H9 (cell line): ENCODE measurements at regions not wholly inside any gene's neighbourhood (a gene's known extent, or its start where the extent isn't known, plus 50 kb on each side); places are given as distances from the start of the nearest gene placed in this dataset.

ENCODE experiments used
- DNase-seq: peaks from one replicate; pipeline ENCODE4 v3.0.0-alpha.2; 2017
- H2AFZ ChIP-seq: one replicate; pipeline ENCODE4 v1.6.1; 2013; ENCODE audit warnings: mild to moderate bottlenecking, low read length, control low read depth, moderate library complexity
- H2AK5ac ChIP-seq: 2 replicates; pipeline ENCODE4 v1.6.1; 2013; ENCODE audit warnings: low read length, control low read depth, mixed read lengths; ENCODE audit not compliant: insufficient read length
- H2BK120ac ChIP-seq: one replicate; pipeline ENCODE4 v1.6.1; 2013; ENCODE audit warnings: low read depth, mild to moderate bottlenecking, low read length, control low read depth, inconsistent platforms; ENCODE audit not compliant: poor library complexity, severe bottlenecking
- H2BK12ac ChIP-seq: 2 replicates; pipeline ENCODE4 v1.6.1; 2013; ENCODE audit warnings: low read length, control low read depth, mixed read lengths, low read depth; ENCODE audit not compliant: insufficient read length
- H2BK15ac ChIP-seq: 2 replicates; pipeline ENCODE4 v1.6.1; 2013; ENCODE audit warnings: low read depth, low read length, control low read depth
- H2BK20ac ChIP-seq: one replicate; pipeline ENCODE4 v1.6.1; 2013; ENCODE audit warnings: low read depth, mild to moderate bottlenecking, low read length, control low read depth, inconsistent platforms; ENCODE audit not compliant: poor library complexity, severe bottlenecking
- H2BK5ac ChIP-seq: 2 replicates; pipeline ENCODE4 v1.6.1; 2013; ENCODE audit warnings: low read length, control low read depth, mixed read lengths; ENCODE audit not compliant: insufficient read length
- H3K14ac ChIP-seq: 2 replicates; pipeline ENCODE4 v1.6.1; 2013; ENCODE audit warnings: low read length, control low read depth; ENCODE audit not compliant: insufficient read depth
- H3K18ac ChIP-seq: 2 replicates; pipeline ENCODE4 v1.6.1; 2013; ENCODE audit warnings: low read depth, mild to moderate bottlenecking, mixed read lengths, low read length, control low read depth; ENCODE audit not compliant: insufficient read length
- H3K23ac ChIP-seq: 2 replicates; pipeline ENCODE4 v1.6.1; 2013; ENCODE audit warnings: low read length, control low read depth, mixed read lengths, low read depth; ENCODE audit not compliant: insufficient read length
- H3K23me2 ChIP-seq: 2 replicates; pipeline ENCODE4 v1.6.1; 2013; ENCODE audit warnings: low read depth, mild to moderate bottlenecking, mixed read lengths, low read length, control low read depth; ENCODE audit not compliant: insufficient read length, poor library complexity, severe bottlenecking
- H3K27ac ChIP-seq: 2 replicates; pipeline ENCODE4 v1.5.1; 2013; ENCODE audit warnings: low read length, control low read depth, mixed read lengths, low read depth; ENCODE audit not compliant: insufficient read length
- H3K27me3 ChIP-seq: 2 replicates; pipeline ENCODE4 v1.6.1; 2013; ENCODE audit warnings: low read length, control low read depth, inconsistent platforms; ENCODE audit not compliant: insufficient read depth
- H3K4ac ChIP-seq: 2 replicates; pipeline ENCODE4 v1.6.1; 2013; ENCODE audit warnings: low read depth, mild to moderate bottlenecking, control low read depth, inconsistent platforms, low read length, moderate library complexity
- H3K4me1 ChIP-seq: 2 replicates; pipeline ENCODE4 v1.6.1; 2013; ENCODE audit warnings: low read length, control low read depth, inconsistent platforms; ENCODE audit not compliant: insufficient read depth
- H3K4me2 ChIP-seq: 2 replicates; pipeline ENCODE4 v1.6.1; 2013; ENCODE audit warnings: low read length, control low read depth, mixed read lengths; ENCODE audit not compliant: insufficient read length, insufficient read depth
- H3K56ac ChIP-seq: 2 replicates; pipeline ENCODE4 v1.6.1; 2013; ENCODE audit warnings: low read depth, mild to moderate bottlenecking, mixed read lengths, low read length, control low read depth; ENCODE audit not compliant: insufficient read length
- H3K79me1 ChIP-seq: 2 replicates; pipeline ENCODE4 v1.6.1; 2013; ENCODE audit warnings: low read depth, mild to moderate bottlenecking, moderate library complexity, low read length, control low read depth, inconsistent platforms; ENCODE audit not compliant: insufficient read depth, poor library complexity, severe bottlenecking
- H3K79me2 ChIP-seq: 2 replicates; pipeline ENCODE4 v1.6.1; 2013; ENCODE audit warnings: low read length, control low read depth, inconsistent platforms; ENCODE audit not compliant: insufficient read depth
- H3K9ac ChIP-seq: 2 replicates; pipeline ENCODE4 v1.6.1; 2013; ENCODE audit warnings: low read length, control low read depth, mixed read lengths; ENCODE audit not compliant: insufficient read length; ENCODE audit errors: extremely low read depth
- H3K9me3 ChIP-seq: one replicate; pipeline ENCODE4 v1.6.1; 2013; ENCODE audit warnings: low read depth, low read length, inconsistent platforms; ENCODE audit not compliant: control insufficient read depth
- H3T11ph ChIP-seq: one replicate; pipeline ENCODE4 v1.6.1; 2013; ENCODE audit warnings: mild to moderate bottlenecking, low read length, control low read depth, inconsistent platforms
- H4K20me1 ChIP-seq: one replicate; pipeline ENCODE4 v1.6.1; 2013; ENCODE audit not compliant: control insufficient read depth, insufficient read length, insufficient read depth
- H4K5ac ChIP-seq: 2 replicates; pipeline ENCODE4 v1.6.1; 2013; ENCODE audit warnings: low read depth, mild to moderate bottlenecking, mixed read lengths, low read length, control low read depth; ENCODE audit not compliant: insufficient read length
- H4K8ac ChIP-seq: replicated peaks from 2 replicates; pipeline ENCODE4 v1.6.1; 2013; ENCODE audit warnings: low read length, control low read depth, mixed read lengths, low read depth; ENCODE audit not compliant: insufficient read length
- H4K91ac ChIP-seq: 2 replicates; pipeline ENCODE4 v1.6.1; 2013; ENCODE audit warnings: low read depth, mild to moderate bottlenecking, moderate library complexity, mixed read lengths, low read length, control low read depth; ENCODE audit not compliant: insufficient read length
- H3K27ac Mint-ChIP-seq, 3 experiments: 2 replicates in 2 of 3; 3 replicates in 1 of 3; pipeline ENCODE4 v1.8.0; 2020 to 2021; ENCODE audit warnings: mixed read lengths in 3 of 3, mild to moderate bottlenecking in 1 of 3, moderate library complexity in 1 of 3
- H3K27me3 Mint-ChIP-seq: 2 replicates; pipeline ENCODE4 v1.8.0; 2021; ENCODE audit warnings: low read depth, mild to moderate bottlenecking, moderate library complexity, mixed read lengths
- H3K36me3 Mint-ChIP-seq, 3 experiments: 2 replicates in 2 of 3; 3 replicates in 1 of 3; pipeline ENCODE4 v1.8.0; 2020 to 2021; ENCODE audit warnings: low read depth in 3 of 3, mixed read lengths in 3 of 3; ENCODE audit not compliant: insufficient read depth in 1 of 3
- H3K4me1 Mint-ChIP-seq, 2 experiments: 2 replicates each; pipeline ENCODE4 v1.8.0; 2020; ENCODE audit warnings: mixed read lengths in 2 of 2
- H3K4me3 Mint-ChIP-seq, 2 experiments: 2 replicates in 1 of 2; 3 replicates in 1 of 2; pipeline ENCODE4 v1.8.0; 2020 to 2021; ENCODE audit warnings: mild to moderate bottlenecking in 2 of 2, mixed read lengths in 2 of 2, moderate library complexity in 1 of 2
- H3K9me3 Mint-ChIP-seq, 2 experiments: 2 replicates in 1 of 2; 3 replicates in 1 of 2; pipeline ENCODE4 v1.8.0; 2020; ENCODE audit warnings: mild to moderate bottlenecking in 2 of 2, mixed read lengths in 2 of 2, moderate library complexity in 1 of 2
- CTCF ChIP-seq: fragments of 200-600 bp; sonication (generic); conservative IDR thresholded peaks from 3 replicates; pipeline ENCODE4 v1.8.0; 2021; ENCODE audit warnings: antibody characterized with exemption, mild to moderate bottlenecking
- WGBS: extraction: QIAGEN DNeasy Blood & Tissue Kit; methylation state at CpG from one replicate; pipeline ENCODE4 v1.1.7; 2013; ENCODE audit warnings: missing lambda C conversion rate, low lambda C conversion rate, mixed read lengths; ENCODE audit not compliant: insufficient read length; ENCODE audit errors: extremely low coverage; 5-methylcytosine and 5-hydroxymethylcytosine counted together

DNA sequence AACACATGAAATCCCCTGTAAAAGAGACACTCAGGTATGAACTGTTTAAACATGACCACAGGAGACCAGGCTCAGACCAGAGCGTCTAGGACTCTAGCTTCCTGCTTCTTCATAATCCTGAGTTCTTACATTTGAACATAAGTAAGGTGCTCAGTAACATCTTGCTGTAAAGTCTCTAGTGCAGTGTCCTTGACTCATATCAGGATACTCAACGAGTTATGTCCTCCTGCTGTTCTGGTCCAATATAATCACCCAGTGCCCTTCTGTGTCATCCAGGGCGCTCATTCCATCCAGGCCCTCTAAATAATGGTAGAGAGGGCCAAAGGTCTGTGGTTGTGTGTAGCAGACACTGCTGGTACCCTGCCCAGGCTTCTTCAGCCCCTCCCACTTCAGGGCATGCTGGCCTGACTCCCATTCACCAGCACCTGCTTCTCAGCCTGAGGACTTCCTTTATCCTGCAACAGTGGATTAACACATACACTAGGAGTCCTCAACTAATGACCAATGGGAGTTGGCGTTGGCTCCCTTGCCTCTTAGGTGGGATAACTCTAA is 66.8 kb upstream of the MOCS1 start:
- H2AFZ ChIP-seq = no peak overlapping the region
- no peak overlapping the region for H3K4me2 ChIP-seq
- no peak overlapping the region for H2BK120ac ChIP-seq
- Mint-ChIP-seq H3K27me3 (peaks cover 9% of the 10 kb centered on the region), H3K27ac (no peak overlapping the region), H3K36me3 (peaks cover 12 to 27% (median 17%) of the 10 kb centered on the region in 3 experiments), H3K4me1 (0 out of 4 replicates have a peak, but pooled peaks cover 0 to 2% of the 10 kb centered on the region in 2 experiments), H3K4me3 (no peak overlapping the region), H3K9me3 (peaks cover 30 to 31% of the 10 kb centered on the region in 2 experiments)
- H4K20me1 ChIP-seq = no peaks in the 10 kb centered on the region
- no peak overlapping the region for H2AK5ac ChIP-seq
- DNase-seq = no peak
- no peak overlapping the region for H3K14ac ChIP-seq
- no peak overlapping the region for H4K91ac ChIP-seq
- H3T11ph ChIP-seq = no peak overlapping the region
- no CpG with 5 or more reads among the region's 4 CpGs for WGBS
- no peak overlapping the region for H2BK15ac ChIP-seq
- no peak overlapping the region for H2BK12ac ChIP-seq
- H3K27ac ChIP-seq = no peak overlapping the region
- H3K9ac ChIP-seq = no peak overlapping the region
- H3K18ac ChIP-seq = no peak overlapping the region
- no peak overlapping the region for H3K23ac ChIP-seq
- no peak overlapping the region for H2BK20ac ChIP-seq
- no peak overlapping the region for H4K8ac ChIP-seq
- H3K9me3 ChIP-seq = peaks cover 18% of the 10 kb centered on the region
- H2BK5ac ChIP-seq = no peak overlapping the region
- H3K56ac ChIP-seq = no peak overlapping the region
- H3K23me2 ChIP-seq = no peaks in the 10 kb centered on the region
- H3K4ac ChIP-seq = no peak overlapping the region
- H3K4me1 ChIP-seq = no peaks in the 10 kb centered on the region
- no peak overlapping the region for H4K5ac ChIP-seq
- no peaks in the 10 kb centered on the region for H3K79me2 ChIP-seq
- no peak for TF ChIP-seq CTCF
- no peaks in the 10 kb centered on the region for H3K27me3 ChIP-seq
- no peaks in the 10 kb centered on the region for H3K79me1 ChIP-seq
